GM12878 (cell line): ENCODE measurements at regions not wholly inside any gene's neighbourhood (a gene's known extent, or its start where the extent isn't known, plus 50 kb on each side); places are given as distances from the start of the nearest gene placed in this dataset.

Source experiments
- ATAC-seq: fragments of 200-7000 bp; cut with Tn5 transposase; 3 replicates; pipeline ENCODE4 v1.9.1; 2020; ENCODE audit warnings: mild to moderate bottlenecking, moderate library complexity
- BruUV-seq: library from RNA; stranded (reverse); fragments of 400-500 nt; replicated peaks from 2 replicates; lab custom pipeline; 2021; lab: Mats Ljungman, UMichigan
- CTCF ChIA-PET: fragments of 300-600 bp; sonication (Branson Sonifier 250); formaldehyde crosslinking; extraction: SDS; loops from one replicate; lab custom pipeline; 2021; ENCODE audit warnings: inconsistent platforms; lab: Yijun Ruan, JAX
- POLR2A ChIA-PET: fragments of 350-600 bp; formaldehyde crosslinking; extraction: SDS; loops from one replicate; lab custom pipeline; 2021; ENCODE audit warnings: inconsistent platforms; lab: Charles Lee
- RAD21 ChIA-PET: fragments of 300-600 bp; sonication (Branson Sonifier 250); formaldehyde crosslinking; loops from one replicate; lab custom pipeline; 2023; ENCODE audit warnings: antibody characterized with exemption; ENCODE audit not compliant: unreplicated experiment; lab: Charles Lee
- SMC1A ChIA-PET: fragments of 300-600 bp; sonication (Branson Sonifier 250); formaldehyde crosslinking; loops from one replicate; lab custom pipeline; 2023; ENCODE audit not compliant: unreplicated experiment, uncharacterized antibody; lab: Charles Lee
- DNase-seq: peaks from one replicate; pipeline ENCODE4 v3.0.0-alpha.2; 2011; ENCODE audit warnings: low read depth, low spot score
- FAIRE-seq: peaks from 3 replicates; lab custom pipeline; 2011; peaks lifted over from hg19 to GRCh38; lab: Jason Lieb, UNC
- H2AFZ ChIP-seq: 2 replicates; pipeline ENCODE4 v1.6.0; 2011; ENCODE audit warnings: low read depth, low read length, control low read depth; ENCODE audit not compliant: control insufficient read depth
- H3K27ac ChIP-seq: 2 replicates; pipeline ENCODE4 v1.5.1; 2011; ENCODE audit warnings: control low read depth; ENCODE audit not compliant: control insufficient read depth, insufficient read depth
- H3K27me3 ChIP-seq, 2 experiments: replicated peaks in 1 of 2; 2 replicates each; pipeline versions ENCODE4 v1.6.0 to v1.6.1; 2011; ENCODE audit warnings: low read length in 1 of 2; ENCODE audit not compliant: control insufficient read depth in 2 of 2, insufficient read depth in 2 of 2
- H3K36me3 ChIP-seq, 2 experiments: 2 replicates each; pipeline ENCODE4 v1.5.1; 2011; ENCODE audit warnings: low read length in 1 of 2; ENCODE audit not compliant: control insufficient read depth in 2 of 2, insufficient read depth in 2 of 2
- H3K4me1 ChIP-seq: 2 replicates; pipeline ENCODE4 v1.6.1; 2011; ENCODE audit warnings: mild to moderate bottlenecking, low read length, moderate library complexity, mixed read lengths; ENCODE audit not compliant: control insufficient read depth, insufficient read depth
- H3K4me2 ChIP-seq: 2 replicates; pipeline ENCODE4 v1.6.0; 2011; ENCODE audit warnings: control low read depth; ENCODE audit not compliant: control insufficient read depth, insufficient read depth
- H3K4me3 ChIP-seq: fragments of 200-600 bp; sonication (generic); 2 replicates; pipeline ENCODE4 v1.5.1; 2016
- H3K79me2 ChIP-seq: 2 replicates; pipeline ENCODE4 v1.6.0; 2011; ENCODE audit warnings: low read length; ENCODE audit not compliant: control insufficient read depth, insufficient read depth
- H3K9ac ChIP-seq: 2 replicates; pipeline ENCODE4 v1.8.0; 2011; ENCODE audit warnings: low read length, control low read depth, mixed read lengths; ENCODE audit not compliant: control insufficient read depth, insufficient read depth
- H3K9me3 ChIP-seq: replicated peaks from 3 replicates; pipeline ENCODE4 v1.5.1; 2011; ENCODE audit warnings: mild to moderate bottlenecking, low read length; ENCODE audit not compliant: control insufficient read depth, insufficient read depth
- H4K20me1 ChIP-seq: 2 replicates; pipeline ENCODE4 v1.6.0; 2011; ENCODE audit not compliant: control insufficient read depth, insufficient read depth
- CEBPB ChIP-seq, 2 experiments: fragments of 150-350 bp in 1 of 2; IDR thresholded peaks; 2 replicates each; pipeline ENCODE4 v1.6.1; 2012 to 2014; ENCODE audit warnings: low read depth in 2 of 2, low read length in 2 of 2, borderline replicate concordance in 1 of 2, inconsistent platforms in 1 of 2
- CREM ChIP-seq: IDR thresholded peaks from 2 replicates; pipeline ENCODE4 v1.6.1; 2014; ENCODE audit warnings: antibody characterized with exemption, low read depth
- EP300 ChIP-seq, 2 experiments: fragments of 150-350 bp in 1 of 2; IDR thresholded peaks; 2 replicates each; pipeline ENCODE4 v1.6.1; 2011 to 2012; ENCODE audit warnings: low read depth in 2 of 2, low read length in 2 of 2, borderline replicate concordance in 1 of 2, improper control_type of control experiment in 1 of 2, inconsistent platforms in 1 of 2; ENCODE audit not compliant: control insufficient read depth in 1 of 2
- JUND ChIP-seq: IDR thresholded peaks from 2 replicates; pipeline ENCODE4 v1.6.1; 2012; ENCODE audit warnings: low read depth, mild to moderate bottlenecking, low read length, improper control_type of control experiment, moderate library complexity
- MTA2 ChIP-seq: fragments of 450-650 bp; IDR thresholded peaks from 2 replicates; pipeline ENCODE4 v1.6.1; 2016; ENCODE audit warnings: low read depth, mild to moderate bottlenecking, moderate library complexity
- MYB ChIP-seq: fragments of 150-350 bp; IDR thresholded peaks from 2 replicates; pipeline ENCODE4 v1.6.1; 2014; ENCODE audit warnings: mild to moderate bottlenecking, low read depth, low read length, borderline replicate concordance
- RUNX3 ChIP-seq: IDR thresholded peaks from 2 replicates; pipeline ENCODE4 v1.6.1; 2012; ENCODE audit warnings: low read length, inconsistent platforms
- YBX1 ChIP-seq: fragments of 450-650 bp; IDR thresholded peaks from 2 replicates; pipeline ENCODE4 v1.6.1; 2016; ENCODE audit warnings: antibody characterized with exemption
- WGBS: methylation state at CpG from one replicate; pipeline ENCODE4 v1.1.6; 2016; ENCODE audit warnings: low lambda C conversion rate; ENCODE audit not compliant: insufficient replicate concordance, insufficient coverage; ENCODE audit errors: missing lambda C conversion rate; 5-methylcytosine and 5-hydroxymethylcytosine counted together
- in situ Hi-C: fragments of 300-500 bp; cut with MboI; formaldehyde crosslinking; loops from 9 replicates; pipeline ENCODE4 v1.14.3; 2018; ENCODE audit warnings: mixed read lengths
- intact Hi-C: fragments of 100-400 bp; cut with micrococcal nuclease; formaldehyde crosslinking; loops from one replicate; pipeline ENCODE4 v1.14.2; 2022; ENCODE audit not compliant: unreplicated experiment
- TF ChIP-seq, protein P1 (sequence below): IDR thresholded peaks from 2 replicates; pipeline ENCODE4 v1.6.1; 2011; ENCODE audit warnings: mild to moderate bottlenecking, low read depth, low read length, moderate library complexity; ENCODE audit not compliant: insufficient replicate concordance
- TF ChIP-seq, protein P2 (sequence below): fragments of 450-650 bp; IDR thresholded peaks from 2 replicates; pipeline ENCODE4 v1.6.1; 2018; ENCODE audit warnings: borderline replicate concordance, mild to moderate bottlenecking; ENCODE audit not compliant: partially characterized antibody

DNA sequence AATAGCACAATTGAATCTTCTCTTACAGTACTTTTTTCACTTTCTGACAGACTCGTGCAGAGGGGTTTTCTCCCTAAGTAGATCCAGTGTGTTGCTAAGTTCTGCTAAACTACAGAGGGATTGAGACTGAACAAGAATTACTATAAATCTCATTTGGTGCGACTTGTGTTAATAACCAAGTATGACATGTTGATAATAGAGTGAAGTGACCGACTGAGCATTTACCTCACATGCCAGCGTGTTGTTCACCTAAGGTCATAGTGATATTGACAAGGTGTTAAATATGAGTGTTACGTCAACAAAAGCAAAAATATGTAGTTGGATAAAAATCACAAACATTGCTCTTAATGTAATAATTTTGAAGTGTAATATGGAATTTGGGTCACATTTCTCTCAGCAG, 97.8 kb upstream of the PDE3A start (continued):
- TF ChIP-seq EP300 (IDR thresholded peaks at IDR 0.05; ENCODE audit: borderline replicate concordance in 1 of 2, control insufficient read depth in 1 of 2, low read depth in 2 of 2, low read length in 2 of 2) (no peak), CEBPB (IDR thresholded peaks at IDR 0.05; ENCODE audit: borderline replicate concordance in 1 of 2, low read depth in 2 of 2, low read length in 2 of 2) (no peak)
- TF ChIP-seq, protein P1, sequence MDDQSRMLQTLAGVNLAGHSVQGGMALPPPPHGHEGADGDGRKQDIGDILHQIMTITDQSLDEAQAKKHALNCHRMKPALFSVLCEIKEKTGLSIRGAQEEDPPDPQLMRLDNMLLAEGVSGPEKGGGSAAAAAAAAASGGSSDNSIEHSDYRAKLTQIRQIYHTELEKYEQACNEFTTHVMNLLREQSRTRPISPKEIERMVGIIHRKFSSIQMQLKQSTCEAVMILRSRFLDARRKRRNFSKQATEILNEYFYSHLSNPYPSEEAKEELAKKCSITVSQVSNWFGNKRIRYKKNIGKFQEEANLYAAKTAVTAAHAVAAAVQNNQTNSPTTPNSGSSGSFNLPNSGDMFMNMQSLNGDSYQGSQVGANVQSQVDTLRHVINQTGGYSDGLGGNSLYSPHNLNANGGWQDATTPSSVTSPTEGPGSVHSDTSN = no peak

DNA sequence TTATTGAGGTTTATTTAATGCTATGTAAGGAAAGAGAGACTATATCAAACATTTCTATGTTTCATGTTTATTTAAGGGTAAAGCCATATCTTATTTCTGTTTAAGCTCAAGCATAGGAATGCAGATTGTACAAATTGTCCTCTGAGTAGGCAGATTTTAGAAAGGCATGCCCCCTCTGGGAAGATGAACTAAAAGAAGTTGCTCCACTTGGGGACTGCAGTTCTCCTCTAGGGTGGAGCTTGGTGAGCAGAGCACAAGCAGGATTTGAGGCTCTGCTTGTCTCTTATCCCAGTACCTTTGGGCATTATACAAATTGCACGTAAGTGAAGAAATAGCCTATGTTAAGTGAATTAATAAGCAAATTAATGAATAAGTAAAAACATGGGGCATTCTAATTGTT, 96.2 kb upstream of the PDE3A start:
- DNase-seq = no peak
- ChIA-PET POLR2A (no interaction called here), SMC1A (interaction anchor here (1.0 kb wide), 1 partner anchor 10 kb away, joined by 3 read pairs; no protein-coding TSS in a partner anchor), CTCF (no interaction called here), RAD21 (no interaction called here)
- no TSS peak for BruUV-seq
- in situ Hi-C loops (no loop called here), intact Hi-C loops (no loop called here)
- H2AFZ ChIP-seq = no peak overlapping the region
- WGBS = 22% methylated on average over 1 of the region's 1 CpG
- no peak overlapping the region for H3K4me3 ChIP-seq
- no peaks in the 10 kb centered on the region for H3K79me2 ChIP-seq
- no peaks in the 10 kb centered on the region for H3K36me3 ChIP-seq
- no peaks in the 10 kb centered on the region for H3K9me3 ChIP-seq
- H3K4me2 ChIP-seq = no peak overlapping the region
- no peak overlapping the region for H3K27ac ChIP-seq
- no peak overlapping the region for H3K9ac ChIP-seq
- FAIRE-seq = no peak
- no peaks in the 10 kb centered on the region for H4K20me1 ChIP-seq
- H3K4me1 ChIP-seq = no peaks in the 10 kb centered on the region
- ATAC-seq = no peak
- no peaks in the 10 kb centered on the region for H3K27me3 ChIP-seq
- TF ChIP-seq JUND = no peak
- no peak for TF ChIP-seq MTA2
- TF ChIP-seq CREM = no peak
- TF ChIP-seq RUNX3 = no peak
- TF ChIP-seq MYB = no peak
- no peak for TF ChIP-seq YBX1
- TF ChIP-seq, protein P2, sequence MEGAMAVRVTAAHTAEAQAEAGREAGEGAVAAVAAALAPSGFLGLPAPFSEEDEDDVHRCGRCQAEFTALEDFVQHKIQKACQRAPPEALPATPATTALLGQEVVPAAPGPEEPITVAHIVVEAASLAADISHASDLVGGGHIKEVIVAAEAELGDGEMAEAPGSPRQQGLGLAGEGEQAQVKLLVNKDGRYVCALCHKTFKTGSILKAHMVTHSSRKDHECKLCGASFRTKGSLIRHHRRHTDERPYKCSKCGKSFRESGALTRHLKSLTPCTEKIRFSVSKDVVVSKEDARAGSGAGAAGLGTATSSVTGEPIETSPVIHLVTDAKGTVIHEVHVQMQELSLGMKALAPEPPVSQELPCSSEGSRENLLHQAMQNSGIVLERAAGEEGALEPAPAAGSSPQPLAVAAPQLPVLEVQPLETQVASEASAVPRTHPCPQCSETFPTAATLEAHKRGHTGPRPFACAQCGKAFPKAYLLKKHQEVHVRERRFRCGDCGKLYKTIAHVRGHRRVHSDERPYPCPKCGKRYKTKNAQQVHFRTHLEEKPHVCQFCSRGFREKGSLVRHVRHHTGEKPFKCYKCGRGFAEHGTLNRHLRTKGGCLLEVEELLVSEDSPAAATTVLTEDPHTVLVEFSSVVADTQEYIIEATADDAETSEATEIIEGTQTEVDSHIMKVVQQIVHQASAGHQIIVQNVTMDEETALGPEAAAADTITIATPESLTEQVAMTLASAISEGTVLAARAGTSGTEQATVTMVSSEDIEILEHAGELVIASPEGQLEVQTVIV = no peak
